ENCODE measurements at regions not wholly inside any gene's neighbourhood (a gene's known extent, or its start where the extent isn't known, plus 50 kb on each side); places are given as distances from the start of the nearest gene placed in this dataset.

- POLR2A ChIA-PET: no interaction called here
- BruUV-seq (replicated peaks): no TSS peak
- H3K4me1 ChIP-seq (ENCODE audit: insufficient read depth, low read length): no peaks in the 10 kb centered on the region
- no peak overlapping the region for H3K27ac ChIP-seq (ENCODE audit: extremely low read length, insufficient read depth, low read length)
- no peak for TF ChIP-seq ZC3H4 (CRISPR knock-in tag; IDR thresholded peaks at IDR 0.05; ENCODE audit: borderline replicate concordance)
- TF ChIP-seq, protein P1, sequence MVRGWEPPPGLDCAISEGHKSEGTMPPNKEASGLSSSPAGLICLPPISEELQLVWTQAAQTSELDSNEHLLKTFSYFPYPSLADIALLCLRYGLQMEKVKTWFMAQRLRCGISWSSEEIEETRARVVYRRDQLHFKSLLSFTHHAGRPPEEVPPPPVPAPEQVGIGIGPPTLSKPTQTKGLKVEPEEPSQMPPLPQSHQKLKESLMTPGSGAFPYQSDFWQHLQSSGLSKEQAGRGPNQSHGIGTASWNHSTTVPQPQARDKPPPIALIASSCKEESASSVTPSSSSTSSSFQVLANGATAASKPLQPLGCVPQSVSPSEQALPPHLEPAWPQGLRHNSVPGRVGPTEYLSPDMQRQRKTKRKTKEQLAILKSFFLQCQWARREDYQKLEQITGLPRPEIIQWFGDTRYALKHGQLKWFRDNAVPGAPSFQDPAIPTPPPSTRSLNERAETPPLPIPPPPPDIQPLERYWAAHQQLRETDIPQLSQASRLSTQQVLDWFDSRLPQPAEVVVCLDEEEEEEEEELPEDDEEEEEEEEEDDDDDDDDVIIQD (CRISPR knock-in tag; IDR thresholded peaks at IDR 0.05; ENCODE audit: low read depth): no peak
- no peak for TF ChIP-seq ZNF235 (CRISPR knock-in tag; IDR thresholded peaks at IDR 0.05; ENCODE audit: borderline replicate concordance)
- no peak for TF ChIP-seq HNF4A (CRISPR knock-in tag; IDR thresholded peaks at IDR 0.05)
- TF ChIP-seq ZNF546 (CRISPR knock-in tag; conservative IDR thresholded peaks at IDR 0.05): no peak
- TF ChIP-seq ZNF207 (IDR thresholded peaks at IDR 0.05; ENCODE audit: borderline replicate concordance): no peak
- TF ChIP-seq ZKSCAN5 (CRISPR knock-in tag; IDR thresholded peaks at IDR 0.05): no peak
- TF ChIP-seq KDM2A (CRISPR knock-in tag; IDR thresholded peaks at IDR 0.05; ENCODE audit: borderline replicate concordance, low read depth): no peak
- no peak for TF ChIP-seq ZNF256 (CRISPR knock-in tag; conservative IDR thresholded peaks at IDR 0.05)
- TF ChIP-seq, protein P2, sequence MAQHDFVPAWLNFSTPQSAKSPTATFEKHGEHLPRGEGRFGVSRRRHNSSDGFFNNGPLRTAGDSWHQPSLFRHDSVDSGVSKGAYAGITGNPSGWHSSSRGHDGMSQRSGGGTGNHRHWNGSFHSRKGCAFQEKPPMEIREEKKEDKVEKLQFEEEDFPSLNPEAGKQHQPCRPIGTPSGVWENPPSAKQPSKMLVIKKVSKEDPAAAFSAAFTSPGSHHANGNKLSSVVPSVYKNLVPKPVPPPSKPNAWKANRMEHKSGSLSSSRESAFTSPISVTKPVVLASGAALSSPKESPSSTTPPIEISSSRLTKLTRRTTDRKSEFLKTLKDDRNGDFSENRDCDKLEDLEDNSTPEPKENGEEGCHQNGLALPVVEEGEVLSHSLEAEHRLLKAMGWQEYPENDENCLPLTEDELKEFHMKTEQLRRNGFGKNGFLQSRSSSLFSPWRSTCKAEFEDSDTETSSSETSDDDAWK (CRISPR knock-in tag; IDR thresholded peaks at IDR 0.05): no peak
- no peak for TF ChIP-seq ZSCAN31 (CRISPR knock-in tag; IDR thresholded peaks at IDR 0.05; ENCODE audit: low read depth)
- no peak for TF ChIP-seq RFX3 (CRISPR knock-in tag; IDR thresholded peaks at IDR 0.05)
- no peak for TF ChIP-seq NAIF1 (CRISPR knock-in tag; IDR thresholded peaks at IDR 0.05; ENCODE audit: borderline replicate concordance)
- H3K4me3 ChIP-seq (replicated peaks in 1 of 3; ENCODE audit: insufficient read depth in 1 of 3, low read depth in 2 of 3, low read length in 3 of 3): no peak overlapping the region
- no peak overlapping the region for H2AFZ ChIP-seq (ENCODE audit: low read length)
- peaks cover 86% of the 10 kb centered on the region for H3K9me3 ChIP-seq (ENCODE audit: low read length)
- H3K79me2 ChIP-seq (ENCODE audit: insufficient read depth, low read length): no peaks in the 10 kb centered on the region
- CTCF ChIA-PET (ENCODE audit: low intra/inter-chr PET ratio, low total read pairs): no interaction called here
- no peak for ATAC-seq
- H3K27me3 ChIP-seq (ENCODE audit: control insufficient read depth in 1 of 2, insufficient read depth in 2 of 2, low read length in 2 of 2): no peaks in the 10 kb centered on the region
- H3K9ac ChIP-seq (ENCODE audit: insufficient read depth, low read depth, low read length): no peak overlapping the region
- intact Hi-C loops (cut with micrococcal nuclease; ENCODE audit: unreplicated experiment) (no loop called here), in situ Hi-C loops (cut with HindIII; ENCODE audit: extremely low pct_ligation_motif_present, low pct_unique_long_range_greater_than_20kb) (no loop called here)
- no peaks in the 10 kb centered on the region for H3K36me3 ChIP-seq (replicated peaks in 1 of 2; ENCODE audit: control insufficient read depth in 1 of 2, insufficient read depth in 2 of 2, low read length in 2 of 2)
- no peak for FAIRE-seq
- no peak for DNase-seq (ENCODE audit: low spot score)
- 2% methylated on average over 3 of the region's 3 CpGs for WGBS (ENCODE audit: low lambda C conversion rate)
- no peak overlapping the region for H3K4me2 ChIP-seq (ENCODE audit: low read depth, low read length)
- H4K20me1 ChIP-seq (ENCODE audit: insufficient read depth, low read length): no peaks in the 10 kb centered on the region
Observed at GRCh38 chr2:125566422-125566821, 1089.5 kb upstream of the GYPC start.

Data from HepG2 (cell line).